IMR-90 (cell line): ENCODE measurements at regions not wholly inside any gene's neighbourhood (a gene's known extent, or its start where the extent isn't known, plus 50 kb on each side); places are given as distances from the start of the nearest gene placed in this dataset.

ENCODE experiments used
- ATAC-seq: fragments of 200-7000 bp; cut with Tn5 transposase; 2 replicates; pipeline ENCODE4 v1.9.1; 2020; ENCODE audit warnings: low read depth, mild to moderate bottlenecking, moderate library complexity
- BruUV-seq: library from RNA; stranded (reverse); fragments of 400-500 nt; replicated peaks from 2 replicates; lab custom pipeline; 2021; lab: Mats Ljungman, UMichigan
- CTCF ChIA-PET: fragments of 300-600 bp; formaldehyde crosslinking; extraction: SDS; loops from one replicate; lab custom pipeline; 2021; ENCODE audit warnings: antibody characterized with exemption; lab: Yijun Ruan, JAX
- POLR2A ChIA-PET: fragments of 300-600 bp; sonication (Branson Sonifier 250); formaldehyde crosslinking; loops from one replicate; lab custom pipeline; 2022; ENCODE audit warnings: antibody characterized with exemption; ENCODE audit not compliant: unreplicated experiment; lab: Charles Lee
- DNase-seq: peaks from one replicate; pipeline ENCODE4 v3.0.0; 2013
- H2AFZ ChIP-seq: replicated peaks from 2 replicates; pipeline ENCODE3; 2013; ENCODE audit warnings: low read length, mild to moderate bottlenecking; ENCODE audit not compliant: poor library complexity
- H2AK5ac ChIP-seq: 2 replicates; pipeline ENCODE4 v1.6.1; 2013; ENCODE audit warnings: low read depth, low read length, inconsistent platforms
- H2AK9ac ChIP-seq: replicated peaks from 2 replicates; pipeline ENCODE3; 2013; ENCODE audit warnings: mild to moderate bottlenecking, low read depth, low read length, moderate library complexity; ENCODE audit not compliant: poor library complexity
- H2BK120ac ChIP-seq: 2 replicates; pipeline ENCODE4 v1.6.1; 2013; ENCODE audit warnings: low read depth, low read length, inconsistent platforms
- H2BK15ac ChIP-seq: 3 replicates; pipeline ENCODE4 v1.6.1; 2013; ENCODE audit warnings: low read depth, low read length, inconsistent platforms
- H2BK20ac ChIP-seq: 2 replicates; pipeline ENCODE4 v1.6.1; 2013; ENCODE audit warnings: low read depth, mild to moderate bottlenecking, inconsistent platforms, low read length, moderate library complexity
- H2BK5ac ChIP-seq: 2 replicates; pipeline ENCODE4 v1.6.1; 2013; ENCODE audit warnings: mild to moderate bottlenecking, low read depth, low read length, inconsistent platforms; ENCODE audit not compliant: poor library complexity, severe bottlenecking
- H3K14ac ChIP-seq: replicated peaks from 2 replicates; pipeline ENCODE4 v1.6.1; 2013; ENCODE audit warnings: low read depth, low read length, inconsistent platforms
- H3K18ac ChIP-seq: 2 replicates; pipeline ENCODE4 v1.6.1; 2013; ENCODE audit warnings: low read depth, low read length, control low read depth
- H3K23ac ChIP-seq: 2 replicates; pipeline ENCODE4 v1.6.1; 2013; ENCODE audit warnings: low read depth, low read length, inconsistent platforms
- H3K27ac ChIP-seq: 2 replicates; pipeline ENCODE4 v1.5.1; 2013; ENCODE audit warnings: mild to moderate bottlenecking, control low read depth, low read length; ENCODE audit not compliant: insufficient read depth
- H3K27me3 ChIP-seq: 2 replicates; pipeline ENCODE4 v1.6.1; 2013; ENCODE audit warnings: low read length; ENCODE audit not compliant: control insufficient read depth, insufficient read depth
- H3K36me3 ChIP-seq: 2 replicates; pipeline ENCODE4 v1.6.1; 2013; ENCODE audit warnings: low read length, mixed read lengths; ENCODE audit not compliant: control insufficient read depth, insufficient read depth
- H3K4ac ChIP-seq: 2 replicates; pipeline ENCODE4 v1.6.1; 2013; ENCODE audit warnings: low read depth, low read length, inconsistent platforms
- H3K4me1 ChIP-seq: 2 replicates; pipeline ENCODE4 v1.6.1; 2013; ENCODE audit warnings: low read length, mixed read lengths; ENCODE audit not compliant: control insufficient read depth, insufficient read depth
- H3K4me2 ChIP-seq: 2 replicates; pipeline ENCODE4 v1.6.1; 2013; ENCODE audit warnings: low read depth, mild to moderate bottlenecking, control low read depth, low read length, moderate library complexity
- H3K4me3 ChIP-seq: 2 replicates; pipeline ENCODE4 v1.5.1; 2013; ENCODE audit warnings: low read depth, mild to moderate bottlenecking, control low read depth, low read length, moderate library complexity; ENCODE audit not compliant: insufficient read depth
- H3K56ac ChIP-seq: 2 replicates; pipeline ENCODE4 v1.6.1; 2013; ENCODE audit warnings: low read length, inconsistent platforms; ENCODE audit not compliant: insufficient read depth; ENCODE audit errors: extremely low read depth
- H3K79me1 ChIP-seq, 2 experiments: 2 replicates each; pipeline ENCODE4 v1.6.1; 2013; ENCODE audit warnings: low read length in 2 of 2, inconsistent platforms in 1 of 2, low read depth in 1 of 2
- H3K9ac ChIP-seq: 2 replicates; pipeline ENCODE4 v1.6.1; 2013; ENCODE audit warnings: low read depth, low read length, control low read depth
- H3K9me1 ChIP-seq: 2 replicates; pipeline ENCODE4 v1.6.1; 2013; ENCODE audit warnings: low read length, inconsistent platforms; ENCODE audit not compliant: insufficient read depth
- H3K9me3 ChIP-seq: 2 replicates; pipeline ENCODE4 v1.6.1; 2013; ENCODE audit warnings: low read length; ENCODE audit not compliant: control insufficient read depth, insufficient read depth
- H4K20me1 ChIP-seq: 2 replicates; pipeline ENCODE4 v1.6.1; 2013; ENCODE audit warnings: low read length, inconsistent platforms; ENCODE audit not compliant: insufficient read depth
- H4K5ac ChIP-seq: 2 replicates; pipeline ENCODE4 v1.6.1; 2013; ENCODE audit warnings: mild to moderate bottlenecking, low read depth, low read length, control low read depth
- H4K8ac ChIP-seq, 2 experiments: 2 replicates each; pipeline ENCODE4 v1.6.1; 2013; ENCODE audit warnings: low read depth in 2 of 2, low read length in 2 of 2, control low read depth in 1 of 2, inconsistent platforms in 1 of 2
- H4K91ac ChIP-seq: 2 replicates; pipeline ENCODE4 v1.6.1; 2013; ENCODE audit warnings: low read depth, low read length, inconsistent platforms; ENCODE audit not compliant: insufficient read depth
- BHLHE40 ChIP-seq: fragments of 150-350 bp; IDR thresholded peaks from 2 replicates; pipeline ENCODE4 v1.6.1; 2016; ENCODE audit warnings: mild to moderate bottlenecking, low read depth, low read length
- CTCF ChIP-seq: conservative IDR thresholded peaks from 2 replicates; pipeline ENCODE4 v1.5.1; 2012; ENCODE audit warnings: mild to moderate bottlenecking, low read depth, low read length, improper control_type of control experiment
- ELK1 ChIP-seq: fragments of 150-350 bp; IDR thresholded peaks from 2 replicates; pipeline ENCODE4 v1.6.1; 2016; ENCODE audit warnings: low read depth, mild to moderate bottlenecking, low read length, moderate library complexity, borderline replicate concordance
- MAFK ChIP-seq: IDR thresholded peaks from 2 replicates; pipeline ENCODE4 v1.6.1; 2012; ENCODE audit warnings: low read depth, low read length, improper control_type of control experiment
- MAZ ChIP-seq: IDR thresholded peaks from 2 replicates; pipeline ENCODE4 v1.6.1; 2012; ENCODE audit warnings: low read depth, mild to moderate bottlenecking, low read length, improper control_type of control experiment, moderate library complexity, borderline replicate concordance
- MXI1 ChIP-seq: IDR thresholded peaks from 2 replicates; pipeline ENCODE4 v1.6.1; 2012; ENCODE audit warnings: low read depth, mild to moderate bottlenecking, low read length, moderate library complexity, borderline replicate concordance
- NFE2L2 ChIP-seq: fragments of 150-350 bp; IDR thresholded peaks from 2 replicates; pipeline ENCODE4 v1.6.1; 2016; ENCODE audit warnings: low read depth, mild to moderate bottlenecking, low read length
- RAD21 ChIP-seq: IDR thresholded peaks from 2 replicates; pipeline ENCODE4 v1.6.1; 2012; ENCODE audit warnings: low read length, improper control_type of control experiment
- RCOR1 ChIP-seq: IDR thresholded peaks from 2 replicates; pipeline ENCODE4 v1.6.1; 2012; ENCODE audit warnings: mild to moderate bottlenecking, low read length, improper control_type of control experiment; ENCODE audit not compliant: insufficient replicate concordance
- RFX5 ChIP-seq: IDR thresholded peaks from 2 replicates; pipeline ENCODE4 v1.8.0; 2012; ENCODE audit warnings: low read depth, mild to moderate bottlenecking, low read length, moderate library complexity
- SMC3 ChIP-seq: fragments of 150-350 bp; IDR thresholded peaks from 2 replicates; pipeline ENCODE4 v1.6.1; 2016; ENCODE audit warnings: low read depth, mild to moderate bottlenecking, antibody characterized with exemption, low read length, moderate library complexity
- WGBS, 2 experiments: methylation state at CpG; one replicate each; pipeline versions ENCODE4 v1.1.5 to v1.1.7; 2013; ENCODE audit warnings: missing lambda C conversion rate in 2 of 2; ENCODE audit not compliant: insufficient read length in 1 of 2; ENCODE audit errors: extremely low coverage in 2 of 2; 5-methylcytosine and 5-hydroxymethylcytosine counted together
- dilution Hi-C: fragments of 300-500 bp; cut with HindIII; formaldehyde crosslinking; loops from one replicate; pipeline ENCODE4 v1.14.3; 2018; ENCODE audit warnings: low sequenced_read_pairs; ENCODE audit not compliant: unreplicated experiment
- in situ Hi-C: fragments of 300-500 bp; cut with MboI; formaldehyde crosslinking; loops from 3 replicates; pipeline ENCODE4 v1.14.3; 2019; ENCODE audit warnings: low sequenced_read_pairs, inconsistent platforms, mixed read lengths
- intact Hi-C: fragments of 100-400 bp; cut with micrococcal nuclease; formaldehyde crosslinking; loops from 2 replicates; pipeline ENCODE4 v1.10.0; 2022
- TF ChIP-seq, protein P1 (sequence below): fragments of 150-350 bp; IDR thresholded peaks from 2 replicates; pipeline ENCODE4 v1.6.1; 2017; ENCODE audit warnings: mild to moderate bottlenecking, antibody characterized with exemption, low read length, low read depth

GRCh38 chr1:199956005-199956404 is 71.5 kb upstream of the NR5A2 start:
- TF ChIP-seq RCOR1, result no peak
- TF ChIP-seq MAFK, result no peak
- TF ChIP-seq NFE2L2, result no peak
- no peak for TF ChIP-seq BHLHE40
- TF ChIP-seq MXI1, result no peak
- TF ChIP-seq MAZ, result no peak
- TF ChIP-seq RAD21, result no peak
- TF ChIP-seq, protein P1, sequence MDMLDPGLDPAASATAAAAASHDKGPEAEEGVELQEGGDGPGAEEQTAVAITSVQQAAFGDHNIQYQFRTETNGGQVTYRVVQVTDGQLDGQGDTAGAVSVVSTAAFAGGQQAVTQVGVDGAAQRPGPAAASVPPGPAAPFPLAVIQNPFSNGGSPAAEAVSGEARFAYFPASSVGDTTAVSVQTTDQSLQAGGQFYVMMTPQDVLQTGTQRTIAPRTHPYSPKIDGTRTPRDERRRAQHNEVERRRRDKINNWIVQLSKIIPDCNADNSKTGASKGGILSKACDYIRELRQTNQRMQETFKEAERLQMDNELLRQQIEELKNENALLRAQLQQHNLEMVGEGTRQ, result no peak
- no peak for TF ChIP-seq RFX5
- no peak for TF ChIP-seq CTCF
- no peak for TF ChIP-seq SMC3
- TF ChIP-seq ELK1, result no peak
- no peak overlapping the region for H3K23ac ChIP-seq
- no CpG with 5 or more reads among the region's 4 CpGs for WGBS, 2 experiments
- no peak for ATAC-seq
- no TSS peak for BruUV-seq
- H3K27ac ChIP-seq, result no peak overlapping the region
- no peak overlapping the region for H3K4me3 ChIP-seq
- POLR2A ChIA-PET, result no interaction called here
- no peak overlapping the region for H3K56ac ChIP-seq
- no peaks in the 10 kb centered on the region for H3K4me1 ChIP-seq
- H4K5ac ChIP-seq, result no peak overlapping the region
- no peak overlapping the region for H3K14ac ChIP-seq
- H4K8ac ChIP-seq, result no peak overlapping the region
- no peak for DNase-seq
- H4K20me1 ChIP-seq, result no peaks in the 10 kb centered on the region
- no peak overlapping the region for H4K91ac ChIP-seq
- H3K27me3 ChIP-seq, result no peaks in the 10 kb centered on the region
- CTCF ChIA-PET, result no interaction called here
- no peak overlapping the region for H2BK20ac ChIP-seq
- no peaks in the 10 kb centered on the region for H3K9me1 ChIP-seq
- no peak overlapping the region for H3K9ac ChIP-seq
- in situ Hi-C loops, result no loop called here
- dilution Hi-C loops, result no loop called here
- no peak overlapping the region for H2BK15ac ChIP-seq
- no peak overlapping the region for H2AFZ ChIP-seq
- intact Hi-C loops, result no loop called here
- no peak overlapping the region for H3K4me2 ChIP-seq
- H2AK9ac ChIP-seq, result no peak overlapping the region
- no peak overlapping the region for H2BK120ac ChIP-seq
- no peak overlapping the region for H3K18ac ChIP-seq
- no peaks in the 10 kb centered on the region for H3K36me3 ChIP-seq
- H3K4ac ChIP-seq, result no peak overlapping the region
- no peaks in the 10 kb centered on the region for H3K79me1 ChIP-seq
- H2AK5ac ChIP-seq, result no peak overlapping the region
- no peak overlapping the region for H2BK5ac ChIP-seq
- H3K9me3 ChIP-seq, result no peaks in the 10 kb centered on the region
